ENCODE measurements at regions not wholly inside any gene's neighbourhood (a gene's known extent, or its start where the extent isn't known, plus 50 kb on each side); places are given as distances from the start of the nearest gene placed in this dataset.

DNA sequence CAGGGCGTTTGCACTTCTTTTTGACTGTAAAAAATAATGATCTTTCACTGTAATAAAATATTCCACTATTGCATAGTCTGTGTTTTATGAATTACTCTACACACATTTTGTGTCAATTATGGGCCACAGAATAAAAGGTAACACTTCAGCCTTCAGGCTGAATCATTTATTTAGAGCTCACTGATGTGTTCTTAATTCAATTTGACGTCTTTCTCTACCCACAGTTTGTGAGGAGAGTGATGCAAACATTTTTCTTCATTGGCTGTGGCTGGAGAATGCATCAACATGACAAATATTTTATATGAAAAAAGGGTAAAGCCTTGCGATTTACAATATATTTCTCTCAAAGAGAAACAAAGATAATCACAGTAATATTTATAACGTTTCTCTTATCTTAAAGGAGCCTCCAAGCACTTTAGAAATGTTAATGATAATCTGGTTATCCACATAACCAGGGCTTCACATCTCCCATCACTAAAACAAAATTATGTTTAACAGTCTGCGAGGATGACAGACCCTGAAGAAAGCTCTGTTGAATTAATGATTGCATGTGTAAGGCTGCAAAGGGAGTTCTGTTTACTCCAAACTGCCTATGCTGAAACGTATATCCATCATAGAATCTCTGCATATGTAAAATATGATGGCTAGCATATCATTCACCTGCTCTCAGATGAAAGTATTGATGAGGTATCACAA, 951.3 kb downstream of the ZPLD1 start:
- DNase-seq, result no peak

DNA sequence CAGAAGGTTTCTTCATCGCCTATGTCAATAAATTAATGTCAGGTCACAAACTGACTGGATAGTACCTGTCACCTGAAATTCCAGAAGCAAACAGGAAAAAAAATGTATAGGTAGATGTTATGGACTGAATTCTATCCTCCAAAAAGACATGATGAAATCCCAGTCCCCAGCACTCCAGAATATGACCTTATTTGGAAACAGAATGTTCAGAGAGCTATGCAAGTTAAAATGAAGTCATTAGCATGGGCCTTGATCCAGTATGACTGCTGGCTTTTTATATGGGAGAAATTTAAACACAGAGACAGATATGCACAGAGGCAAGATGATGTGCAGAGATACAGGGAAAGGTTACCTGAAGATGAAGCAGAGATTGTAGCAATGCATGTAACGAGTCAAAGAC, 953.4 kb downstream of the ZPLD1 start:
- DNase-seq, result no peak

DNA sequence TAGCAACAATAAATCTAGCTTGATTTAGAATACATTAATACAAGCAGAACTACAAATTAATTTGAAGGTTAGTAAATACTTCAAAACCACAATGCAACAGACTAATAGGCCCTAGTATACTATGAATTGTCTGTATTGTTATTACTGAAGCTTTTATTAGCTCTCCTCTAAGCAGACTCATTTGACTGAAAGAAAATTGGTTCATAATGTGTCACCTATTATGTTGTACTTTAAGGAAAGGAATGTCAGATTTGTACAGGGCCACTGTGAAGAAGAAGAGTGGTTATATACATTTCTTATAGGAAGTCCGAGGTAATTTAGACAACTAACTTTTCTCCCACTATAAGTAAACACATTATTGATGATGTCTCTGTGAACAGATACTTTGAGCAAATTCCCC, 954.5 kb downstream of the ZPLD1 start:
- no peak for DNase-seq

DNA sequence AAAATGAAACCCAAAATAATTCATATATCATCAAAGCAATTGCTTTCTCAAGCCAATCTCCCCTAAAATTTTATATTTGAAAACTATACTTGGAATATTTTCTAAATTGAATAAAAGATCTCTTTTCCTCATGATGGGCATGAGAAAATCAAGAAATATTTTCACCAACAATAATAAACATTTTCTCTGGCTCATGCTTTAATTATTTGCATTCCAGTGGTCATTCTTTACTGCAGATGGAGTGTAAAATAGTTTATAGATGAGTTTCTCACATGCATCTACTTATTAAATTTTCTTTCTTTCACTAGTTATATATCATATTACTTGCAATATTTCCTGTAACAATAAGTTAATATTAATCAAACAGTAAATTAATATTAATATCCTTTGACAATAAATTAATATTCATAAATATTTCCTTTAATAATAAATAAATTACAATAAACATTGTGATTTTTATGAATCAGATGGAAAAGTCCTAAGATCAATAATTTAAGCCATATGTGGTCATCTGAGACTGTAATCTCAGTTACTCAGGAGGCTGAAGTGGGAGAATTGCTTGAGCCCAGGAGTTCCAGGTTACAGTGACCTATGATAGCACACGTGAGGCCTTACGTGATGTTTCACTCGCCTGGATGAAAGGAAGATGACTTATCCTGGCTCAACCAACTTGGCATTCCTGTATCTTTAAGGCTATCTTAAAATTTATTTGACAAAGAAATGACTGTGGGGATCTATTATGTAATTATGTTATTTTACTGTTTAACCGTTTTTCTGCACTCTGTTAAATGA, 958.8 kb downstream of the ZPLD1 start:
- DNase-seq, result no peak

DNA sequence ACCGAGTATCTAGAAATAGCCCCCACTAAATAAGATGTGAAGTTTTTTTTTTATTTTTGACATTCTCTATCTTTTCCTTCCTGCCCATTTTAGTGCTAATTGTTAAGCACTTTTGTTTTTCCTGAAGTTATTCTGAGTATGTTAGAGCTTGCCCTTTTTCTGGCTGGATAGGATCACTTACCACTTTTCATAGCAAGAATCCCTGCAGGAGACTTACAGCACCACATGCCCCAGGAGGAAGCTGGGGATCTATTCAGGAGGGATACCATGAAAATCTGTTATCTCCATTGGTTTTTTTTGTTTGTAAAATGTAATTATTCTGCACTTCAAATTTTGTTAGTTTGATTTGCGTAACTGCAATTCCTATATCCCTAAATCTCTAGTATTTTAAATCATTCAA, 968.4 kb downstream of the ZPLD1 start:
- no peak for DNase-seq

DNA sequence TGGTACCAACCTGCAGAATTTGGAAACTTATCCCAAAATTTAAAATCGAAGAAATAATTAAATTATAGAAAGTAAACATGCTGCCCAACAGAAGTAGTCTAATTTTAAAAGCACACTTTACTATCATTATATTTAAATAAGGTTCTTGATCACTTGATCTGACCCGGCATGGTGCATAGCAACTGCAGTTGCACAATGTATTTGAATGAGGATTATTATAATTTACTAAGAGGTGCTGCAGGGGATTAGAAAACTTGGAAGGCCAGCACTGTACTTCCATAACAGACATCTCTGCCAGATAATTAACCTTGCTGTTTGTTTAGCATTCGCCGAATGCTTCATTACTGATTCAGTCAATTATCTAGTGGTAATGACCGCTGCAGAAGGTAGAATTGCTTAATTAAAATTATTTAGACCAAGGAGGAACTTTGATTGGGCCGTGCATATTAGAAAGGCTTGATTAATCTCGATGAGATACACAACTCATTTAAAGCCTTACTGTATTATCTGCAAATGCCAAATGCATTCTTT, 971.6 kb downstream of the ZPLD1 start:
- no peak for DNase-seq

DNA sequence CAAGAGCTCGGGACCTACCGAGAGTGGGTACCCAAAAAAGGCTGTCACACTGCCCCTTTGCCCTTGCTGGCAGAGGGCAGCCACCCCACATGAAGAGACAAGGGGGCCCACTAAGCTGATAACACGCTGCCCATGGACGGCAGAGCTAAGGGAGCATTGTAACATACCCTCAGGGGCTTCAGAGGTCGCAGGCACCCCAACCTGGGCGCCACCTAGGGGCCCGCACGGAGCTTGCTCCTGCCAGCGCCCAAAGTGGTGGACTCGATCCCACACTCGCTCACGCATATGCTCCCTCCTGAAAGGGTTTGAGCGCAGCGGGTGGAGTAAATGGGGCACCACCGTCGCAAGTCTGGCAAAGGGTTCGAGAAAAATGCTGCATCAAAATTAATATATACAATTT, 975.4 kb downstream of the ZPLD1 start:
- DNase-seq, result no peak

DNA sequence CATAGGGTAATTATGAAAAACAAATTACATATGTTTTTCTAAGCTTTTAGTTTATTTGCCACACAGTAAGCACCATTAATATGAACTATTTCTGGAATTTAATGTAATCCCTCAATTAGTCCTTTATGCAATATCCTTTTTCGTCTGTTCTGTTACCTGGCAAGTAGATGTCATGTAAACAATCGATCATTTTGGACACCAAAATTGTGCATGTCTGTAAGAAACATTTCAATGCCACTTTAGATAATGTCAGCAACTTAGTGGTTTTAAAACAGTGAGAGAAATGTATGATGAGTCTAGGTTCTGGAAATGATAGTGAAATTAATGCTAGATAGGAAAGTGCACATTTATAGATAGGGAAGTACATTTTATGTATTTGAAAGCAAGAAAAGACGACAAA, 986.6 kb downstream of the ZPLD1 start:
- DNase-seq, result no peak

DNA sequence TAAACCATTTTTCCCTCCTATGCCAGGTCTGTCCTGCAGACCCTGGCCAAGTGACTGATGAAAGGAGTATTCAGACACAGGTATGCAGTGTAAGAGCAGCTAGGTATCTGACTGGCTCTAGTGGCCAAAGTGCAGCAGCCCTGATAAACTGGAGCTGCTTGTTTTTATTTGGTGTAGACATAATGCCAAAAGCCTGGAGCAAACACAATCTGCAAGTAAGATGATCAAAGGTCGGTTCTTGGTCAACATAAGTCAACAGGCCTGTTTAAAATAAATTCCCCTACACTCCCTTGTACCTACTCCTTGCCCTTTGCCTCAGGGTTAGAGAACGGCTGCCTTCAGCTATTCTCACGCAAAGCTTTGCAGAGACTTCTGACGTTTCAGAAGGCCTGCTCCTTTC, 1003.1 kb downstream of the ZPLD1 start:
- DNase-seq, result no peak

DNA sequence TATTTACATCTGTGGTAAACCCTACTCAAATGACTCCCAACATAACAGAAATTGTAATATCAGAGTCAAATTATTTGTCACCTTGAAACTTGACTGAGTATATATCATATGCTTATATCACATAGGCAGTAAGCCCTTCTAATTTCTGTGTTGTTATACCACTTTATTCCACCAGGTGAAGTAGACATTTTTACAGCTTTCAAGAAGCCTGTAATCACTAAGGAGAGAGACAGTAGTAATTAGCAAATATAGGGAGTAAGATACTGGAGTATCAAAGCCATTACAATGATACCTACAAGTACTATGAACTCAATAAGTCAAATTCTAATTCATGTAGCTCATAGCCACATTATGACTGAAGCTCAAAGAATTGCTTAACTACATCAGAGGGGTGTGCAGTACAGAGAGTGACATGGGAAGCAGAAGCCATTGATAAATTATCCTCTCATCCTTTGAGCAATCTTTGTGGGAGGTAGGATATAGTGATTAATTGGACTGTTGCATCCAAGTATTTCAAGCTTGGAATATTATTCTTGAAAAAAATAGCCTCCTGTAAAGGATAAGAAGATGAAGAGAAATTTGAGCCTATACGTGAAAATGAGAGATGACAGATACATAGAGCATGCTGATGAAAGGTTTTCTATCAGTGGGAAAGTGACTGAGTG, 1005.9 kb downstream of the ZPLD1 start:
- no peak for DNase-seq

DNA sequence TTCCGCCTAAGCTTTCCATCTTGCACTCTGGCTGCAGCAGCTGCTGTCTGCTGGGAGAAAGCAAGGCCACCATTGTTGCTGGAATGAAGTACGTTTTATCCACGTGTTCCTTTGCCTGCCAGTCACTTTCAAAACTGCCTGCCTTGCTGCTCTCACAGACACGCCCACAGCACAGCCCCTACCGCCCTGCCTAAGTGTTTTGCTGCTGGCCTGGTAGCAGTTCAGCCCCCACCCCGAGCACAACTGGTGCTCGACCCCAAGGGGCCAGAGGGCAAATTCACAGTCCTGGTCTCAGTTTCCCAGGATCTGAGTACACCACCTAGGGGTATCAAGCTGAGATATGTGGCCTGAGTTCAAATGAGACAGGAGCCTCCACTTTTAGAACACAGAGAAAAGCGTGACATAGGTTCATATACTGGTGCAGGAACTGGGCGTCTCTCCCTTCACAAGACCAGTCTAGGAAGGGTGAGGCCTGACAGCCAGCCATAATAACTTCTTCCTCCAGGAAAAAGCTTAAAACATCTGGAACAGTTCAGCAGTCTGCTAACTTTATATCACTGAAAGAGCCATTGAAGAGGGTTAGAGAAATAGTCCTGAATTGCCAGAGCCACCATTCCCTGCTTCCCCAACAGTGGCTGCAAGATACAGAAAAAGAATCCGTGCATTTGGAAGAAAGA, 1012.3 kb downstream of the ZPLD1 start:
- DNase-seq, result no peak

DNA sequence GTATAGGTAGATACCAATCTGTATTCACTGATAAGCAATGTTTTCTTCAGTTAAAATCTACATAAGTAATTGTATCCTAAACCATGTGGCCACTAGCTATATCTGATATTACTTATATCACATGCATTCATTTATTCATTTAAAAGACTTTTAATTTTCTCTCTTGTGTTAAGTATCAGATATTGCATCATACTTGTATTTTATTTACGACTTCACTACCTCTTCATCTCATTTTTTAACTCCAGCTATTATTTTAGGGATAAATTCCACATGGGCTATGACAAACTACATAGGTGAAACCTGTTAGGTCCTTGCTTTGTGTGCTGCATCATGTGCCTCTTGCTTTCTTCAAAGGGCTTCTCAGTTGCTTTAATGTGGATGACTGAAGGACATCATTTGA, 1018.3 kb downstream of the ZPLD1 start:
- no peak for DNase-seq

DNA sequence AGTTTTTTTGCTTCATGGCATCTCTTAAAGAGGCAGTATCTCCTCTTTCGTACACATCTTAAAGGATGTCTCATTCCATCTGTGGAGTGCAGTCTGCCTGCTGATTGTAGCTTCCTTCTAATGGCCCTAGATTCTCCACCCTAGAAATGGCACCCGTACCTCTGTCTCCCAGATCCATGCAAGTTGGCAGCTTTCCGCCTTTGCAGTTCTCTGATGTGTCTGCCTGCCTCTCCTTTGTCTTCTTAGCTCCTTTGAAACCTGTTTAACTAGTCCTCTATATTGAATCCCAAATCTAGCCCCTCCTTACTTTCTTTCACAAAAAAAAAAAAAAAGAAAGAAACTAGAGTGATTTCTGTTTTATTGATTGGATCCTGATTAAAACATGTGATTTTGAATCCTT, 1025.0 kb downstream of the ZPLD1 start:
- no peak for DNase-seq

DNA sequence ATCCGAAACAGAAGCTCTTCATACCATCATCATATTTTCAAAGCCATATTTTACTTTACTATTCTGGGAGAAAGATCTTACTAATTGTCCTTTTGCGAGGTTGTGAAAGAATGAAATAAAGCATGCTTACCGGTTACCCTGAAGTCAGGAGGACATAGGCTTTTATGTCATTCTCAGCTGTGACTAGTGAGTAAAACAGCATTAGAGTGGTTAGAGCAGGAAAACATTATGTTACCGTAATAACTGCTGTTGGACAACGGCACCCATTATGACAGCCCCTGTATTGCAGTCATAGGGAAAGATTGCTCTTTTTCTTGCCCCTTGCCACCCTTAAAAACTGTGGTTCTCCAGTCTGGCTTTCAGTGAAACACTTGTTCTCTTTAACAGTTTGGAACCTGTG, 1035.7 kb downstream of the ZPLD1 start:
- DNase-seq, result no peak

DNA sequence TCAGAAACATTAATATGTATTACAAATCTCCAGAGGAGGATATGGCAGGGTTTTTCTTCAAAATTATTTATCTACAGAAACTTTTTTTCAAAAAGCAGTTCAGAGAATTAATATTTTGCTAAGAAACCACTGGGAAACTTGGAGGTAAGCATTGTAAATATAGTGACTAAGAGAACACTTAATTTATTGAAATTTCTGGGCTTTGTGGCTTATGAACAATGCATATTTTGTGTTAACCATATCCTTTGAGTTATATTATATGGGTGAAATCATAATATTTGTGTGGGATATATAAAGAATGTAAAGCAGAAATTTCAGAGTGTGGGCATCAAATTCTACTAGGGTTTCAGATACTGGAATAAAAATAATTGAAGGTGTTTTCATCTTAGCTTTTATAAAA, 1059.2 kb downstream of the ZPLD1 start:
- no peak for DNase-seq

DNA sequence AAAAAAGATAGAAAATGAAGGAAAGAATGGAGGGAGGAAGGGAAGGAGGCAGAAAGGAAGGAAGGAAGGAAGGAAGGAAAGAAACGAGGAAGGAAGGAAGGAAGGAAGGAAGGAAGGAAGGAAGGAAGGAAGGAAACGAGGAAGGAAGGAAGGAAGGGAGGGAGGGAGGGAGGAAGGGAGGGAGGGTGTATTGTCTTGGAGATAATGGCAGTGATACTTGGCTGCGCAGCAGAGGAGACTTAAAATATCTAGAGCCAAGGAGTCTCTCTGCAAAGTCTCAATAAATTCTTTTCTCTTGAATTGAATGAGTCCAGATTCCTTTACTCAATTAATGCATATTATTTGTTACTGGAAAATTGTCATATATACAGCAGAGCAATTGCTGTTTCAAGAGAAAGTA, 1059.7 kb downstream of the ZPLD1 start:
- no peak for DNase-seq

DNA sequence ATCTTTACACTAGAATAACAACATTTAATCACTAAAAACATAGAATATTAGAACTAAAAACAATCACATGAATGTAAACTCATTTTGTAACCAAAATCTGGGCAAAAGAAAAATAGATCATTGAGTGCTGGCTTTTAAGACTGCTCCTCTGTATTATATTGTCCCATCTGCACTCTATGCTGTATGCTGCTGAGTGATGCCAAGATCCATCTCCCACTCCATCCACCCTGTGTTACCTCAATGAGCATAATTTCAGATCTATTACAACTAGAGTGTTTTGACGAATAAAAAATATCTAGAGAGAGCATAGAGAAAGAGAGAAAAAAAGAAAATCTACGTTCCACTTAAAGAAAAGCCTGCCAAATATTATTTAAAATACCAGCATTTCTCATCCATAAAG, 1060.4 kb downstream of the ZPLD1 start:
- DNase-seq, result no peak

DNA sequence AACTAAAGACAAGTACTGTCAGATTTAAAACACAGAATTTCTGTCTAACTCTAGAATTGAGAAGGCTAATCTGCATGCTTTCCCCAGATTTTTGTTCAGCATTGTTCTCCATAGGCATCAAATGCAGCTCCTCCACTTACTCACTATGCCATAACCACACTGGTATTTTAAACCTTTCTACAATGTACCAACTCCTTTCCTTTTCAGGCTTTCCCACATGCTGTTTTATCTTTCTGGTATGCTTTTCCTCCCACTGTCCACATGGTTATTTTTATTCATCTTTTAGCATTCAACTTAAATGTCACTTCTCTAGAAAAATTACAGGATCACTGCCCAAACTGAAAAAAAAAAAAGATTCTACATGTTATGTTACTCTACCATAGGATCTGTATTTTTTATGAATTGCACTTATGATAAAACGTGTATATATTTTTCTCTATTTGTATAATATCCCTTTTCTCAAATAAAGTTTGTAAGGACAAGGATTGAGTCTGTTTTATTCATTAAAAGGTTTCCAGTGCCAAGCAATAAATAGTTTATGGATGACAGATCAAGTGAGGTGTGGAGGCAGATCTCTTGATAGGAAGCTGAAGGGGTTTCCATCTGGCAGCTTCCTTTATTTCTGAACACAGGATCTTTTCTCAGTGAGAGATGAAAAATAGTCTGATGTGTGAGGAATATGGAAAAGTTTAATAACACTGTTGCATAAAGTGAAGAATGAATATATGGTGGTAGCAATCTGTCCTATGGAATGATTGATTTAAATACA, 1064.5 kb downstream of the ZPLD1 start:
- DNase-seq, result no peak

DNA sequence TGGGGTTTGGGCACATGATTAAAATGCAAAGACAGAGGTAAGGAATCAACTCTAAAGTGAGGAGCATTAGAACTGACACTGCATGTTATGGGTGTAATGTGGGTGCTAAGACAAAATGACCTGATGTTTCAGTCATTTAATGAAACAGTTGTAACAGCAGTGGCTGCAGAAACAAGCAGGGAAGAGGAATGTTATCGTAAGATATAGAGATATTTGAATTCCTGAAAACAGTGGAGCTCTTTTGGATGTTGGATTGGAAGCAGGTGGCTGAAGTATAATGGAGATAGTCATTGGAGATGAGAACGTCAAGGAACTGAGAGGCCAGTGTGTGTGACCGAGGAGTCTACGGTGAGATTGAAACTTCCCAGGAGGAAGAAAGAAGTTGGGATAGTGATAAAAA, 1065.2 kb downstream of the ZPLD1 start:
- no peak for DNase-seq

DNA sequence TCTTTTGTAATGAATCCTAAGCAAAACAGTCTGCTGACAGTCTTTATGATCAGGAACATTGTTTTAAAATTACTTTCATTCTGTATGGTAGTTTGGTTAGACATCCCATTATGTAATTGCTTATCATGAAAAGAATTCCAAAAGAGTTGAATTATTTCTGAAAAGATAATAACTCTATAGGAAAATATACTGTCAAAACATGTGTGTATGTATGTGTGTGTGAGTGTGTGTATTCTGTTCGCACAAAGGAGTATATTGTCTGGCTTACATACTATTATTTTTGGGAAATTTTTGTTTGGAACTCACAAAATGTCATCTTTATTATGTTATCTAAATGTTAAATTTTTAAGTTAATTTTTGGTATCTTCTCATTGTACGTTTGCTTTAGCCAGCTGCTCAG, 1075.9 kb downstream of the ZPLD1 start:
- DNase-seq, result no peak

DNA sequence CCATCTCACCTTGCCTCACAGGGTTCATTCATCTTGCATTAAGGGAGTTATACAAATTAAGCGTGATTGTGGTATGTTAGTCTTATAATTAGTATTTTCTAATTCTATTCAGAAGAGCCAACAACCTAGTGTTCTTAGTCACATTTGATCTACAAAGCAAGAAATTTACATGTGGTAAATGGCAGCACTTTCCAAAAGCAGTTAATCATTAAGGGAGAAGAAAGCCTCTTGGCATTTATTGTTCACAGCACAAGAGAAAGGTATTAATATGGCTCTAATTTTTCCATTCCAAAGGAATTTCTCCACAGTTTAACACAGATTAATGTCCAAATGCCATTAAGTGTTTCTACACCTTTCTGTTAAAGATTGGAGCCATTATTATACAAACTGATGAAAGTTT, 1077.1 kb downstream of the ZPLD1 start:
- DNase-seq, result no peak

DNA sequence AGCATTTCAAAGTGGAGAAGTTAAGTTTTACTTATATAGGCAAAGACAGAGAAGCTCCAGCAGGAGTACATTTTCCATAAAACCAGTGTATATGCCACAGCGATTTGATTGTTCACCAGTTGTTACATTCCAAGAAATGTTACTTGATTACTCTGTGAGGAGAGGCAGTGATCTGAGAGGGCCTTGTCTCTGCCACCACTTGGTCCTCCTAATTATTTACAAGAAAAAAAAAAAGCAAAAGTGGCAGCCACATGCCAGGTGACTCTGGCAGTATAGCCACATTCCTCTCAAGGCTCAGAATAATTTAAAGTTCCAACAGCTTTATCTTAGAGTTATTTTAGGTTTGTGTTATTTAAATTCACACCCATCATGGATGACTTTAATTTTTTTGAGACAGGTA, 1077.8 kb downstream of the ZPLD1 start:
- no peak for DNase-seq

DNA sequence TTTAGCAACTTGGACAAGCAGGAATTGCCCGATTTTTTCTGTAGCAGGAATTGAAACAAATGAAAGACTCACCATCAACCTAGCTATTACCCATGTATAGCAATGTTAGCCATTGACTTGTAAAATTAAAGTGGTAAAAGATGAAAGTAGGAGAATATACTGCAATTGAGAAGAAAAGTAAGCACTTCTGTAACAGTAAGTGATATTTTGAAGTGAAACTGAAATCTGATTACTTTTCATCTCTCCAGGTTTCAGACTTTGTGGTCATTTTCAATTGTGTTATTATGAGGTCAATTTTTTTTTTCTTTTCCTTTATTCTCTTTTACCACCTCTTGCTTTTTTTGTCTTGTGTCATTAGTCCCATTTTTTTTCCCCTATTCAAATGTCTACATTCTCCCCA, 1078.2 kb downstream of the ZPLD1 start:
- DNase-seq, result no peak
